Endothelial cell of umbilical vein (primary cell): ENCODE measurements at regions not wholly inside any gene's neighbourhood (a gene's known extent, or its start where the extent isn't known, plus 50 kb on each side); places are given as distances from the start of the nearest gene placed in this dataset.

Experiments used
- BruUV-seq: library from RNA; stranded (reverse); fragments of 400-500 nt; replicated peaks from 2 replicates; lab custom pipeline; 2021; lab: Mats Ljungman, UMichigan
- CTCF ChIA-PET: fragments of 300-600, 350-600 bp; sonication (Branson Sonifier 250); formaldehyde crosslinking; loops from one replicate; lab custom pipeline; 2021; ENCODE audit warnings: antibody characterized with exemption, inconsistent platforms; lab: Charles Lee
- POLR2A ChIA-PET: fragments of 300-600, 350-600 bp; sonication (Branson Sonifier 250); formaldehyde crosslinking; loops from one replicate; lab custom pipeline; 2021; ENCODE audit warnings: antibody characterized with exemption, inconsistent platforms; lab: Charles Lee
- DNase-seq: peaks from one replicate; pipeline ENCODE4 v3.0.0-alpha.2; 2011; ENCODE audit warnings: low read depth, low spot score
- FAIRE-seq: peaks from 2 replicates; lab custom pipeline; 2011; peaks lifted over from hg19 to GRCh38; lab: Jason Lieb, UNC
- H2AFZ ChIP-seq: 2 replicates; pipeline ENCODE4 v1.6.0; 2012; ENCODE audit warnings: low read depth, low read length, control low read depth, inconsistent platforms
- H3K27ac ChIP-seq: 2 replicates; pipeline ENCODE4 v1.5.1; 2011; ENCODE audit warnings: low read depth, mild to moderate bottlenecking, control low read depth, low read length, moderate library complexity; ENCODE audit not compliant: insufficient read depth
- H3K27me3 ChIP-seq, 2 experiments: 2 replicates each; pipeline versions ENCODE4 v1.6.0 to v1.6.1; 2011; ENCODE audit warnings: low read length in 2 of 2, mixed read lengths in 1 of 2; ENCODE audit not compliant: control insufficient read depth in 2 of 2, insufficient read depth in 2 of 2
- H3K36me3 ChIP-seq, 2 experiments: 2 replicates in 1 of 2; 3 replicates in 1 of 2; pipeline ENCODE4 v1.5.1; 2011; ENCODE audit warnings: low read length in 2 of 2, mild to moderate bottlenecking in 1 of 2, moderate library complexity in 1 of 2; ENCODE audit not compliant: control insufficient read depth in 2 of 2, insufficient read depth in 2 of 2; ENCODE audit errors: extremely low read depth in 1 of 2
- H3K4me1 ChIP-seq: 3 replicates; pipeline ENCODE4 v1.5.1; 2011; ENCODE audit warnings: mild to moderate bottlenecking, low read length; ENCODE audit not compliant: control insufficient read depth, insufficient read depth; ENCODE audit errors: extremely low read depth
- H3K4me2 ChIP-seq: 2 replicates; pipeline ENCODE4 v1.6.1; 2011; ENCODE audit warnings: low read length, control low read depth, mixed read lengths; ENCODE audit not compliant: insufficient read depth
- H3K4me3 ChIP-seq, 3 experiments: fragments of 200-600 bp in 1 of 3; sonication (generic), shearing (Covaris generic) in 1 of 3; replicated peaks in 1 of 3; 2 replicates each; pipeline ENCODE4 v1.5.1; 2011 to 2016; ENCODE audit warnings: control low read depth in 3 of 3, low read length in 3 of 3, mild to moderate bottlenecking in 2 of 3, inconsistent platforms in 1 of 3, low read depth in 1 of 3, moderate library complexity in 1 of 3; ENCODE audit not compliant: insufficient read depth in 1 of 3
- H3K79me2 ChIP-seq: 2 replicates; pipeline ENCODE4 v1.6.0; 2012; ENCODE audit warnings: low read length, inconsistent platforms; ENCODE audit not compliant: control insufficient read depth, insufficient read depth
- H3K9ac ChIP-seq: replicated peaks from 2 replicates; pipeline ENCODE3; 2011; ENCODE audit warnings: low read length, control low read depth; ENCODE audit not compliant: insufficient read depth; ENCODE audit errors: extremely low read depth
- H3K9me1 ChIP-seq: replicated peaks from 3 replicates; pipeline ENCODE4 v1.6.0; 2011; ENCODE audit warnings: mild to moderate bottlenecking, low read length; ENCODE audit not compliant: control insufficient read depth, insufficient read depth; ENCODE audit errors: extremely low read depth
- H3K9me3 ChIP-seq: replicated peaks from 2 replicates; pipeline ENCODE4 v1.5.1; 2012; ENCODE audit warnings: low read length, inconsistent platforms; ENCODE audit not compliant: control insufficient read depth, insufficient read depth
- H4K20me1 ChIP-seq: replicated peaks from 2 replicates; pipeline ENCODE3; 2011; ENCODE audit warnings: mild to moderate bottlenecking, low read length; ENCODE audit not compliant: control insufficient read depth, insufficient read depth; ENCODE audit errors: extremely low read depth
- EZH2 ChIP-seq: IDR thresholded peaks from 2 replicates; pipeline ENCODE4 v1.6.1; 2012; ENCODE audit warnings: borderline replicate concordance, low read depth, mild to moderate bottlenecking, moderate library complexity, low read length, inconsistent platforms; ENCODE audit not compliant: severe bottlenecking
- FOS ChIP-seq: IDR thresholded peaks from 2 replicates; pipeline ENCODE4 v1.6.1; 2011; ENCODE audit warnings: mild to moderate bottlenecking, low read length, moderate library complexity, borderline replicate concordance; ENCODE audit not compliant: insufficient read depth
- GATA2 ChIP-seq: IDR thresholded peaks from 2 replicates; pipeline ENCODE4 v1.7.0; 2011; ENCODE audit warnings: low read depth, mild to moderate bottlenecking, moderate library complexity, mixed read lengths, low read length; ENCODE audit not compliant: insufficient read length, insufficient read depth
- JUN ChIP-seq: IDR thresholded peaks from 2 replicates; pipeline ENCODE4 v1.6.1; 2011; ENCODE audit warnings: borderline replicate concordance, low read depth; ENCODE audit not compliant: insufficient read length, insufficient read depth
- MYC ChIP-seq: IDR thresholded peaks from one replicate; pipeline ENCODE4 v1.6.1; 2011; ENCODE audit warnings: mild to moderate bottlenecking, low read depth, low read length
- POLR2A ChIP-seq: IDR thresholded peaks from 2 replicates; pipeline ENCODE4 v1.6.1; 2012; ENCODE audit warnings: low read depth, mild to moderate bottlenecking, control low read depth, low read length
- POLR2AphosphoS5 ChIP-seq: IDR thresholded peaks from 2 replicates; pipeline ENCODE4 v1.6.1; 2012; ENCODE audit warnings: low read depth, mild to moderate bottlenecking, control low read depth, low read length, moderate library complexity; ENCODE audit not compliant: insufficient read depth
- dilution Hi-C: fragments of 300-500 bp; cut with MboI; formaldehyde crosslinking; loops from one replicate; pipeline ENCODE4 v1.15.0; 2019; ENCODE audit warnings: low sequenced_read_pairs; ENCODE audit not compliant: extremely low pct_ligation_motif_present
- intact Hi-C: fragments of 100-400 bp; cut with micrococcal nuclease; formaldehyde crosslinking; loops from one replicate; pipeline ENCODE4 v1.10.0; 2022
- TF ChIP-seq, protein P1 (sequence below), 2 donors: IDR thresholded peaks; 1 replicate in 1 of 2; 2 replicates in 1 of 2; pipeline ENCODE4 v1.5.1; 2011; ENCODE audit warnings: low read length in 2 of 2, mild to moderate bottlenecking in 2 of 2, moderate library complexity in 2 of 2, control low read depth in 1 of 2, inconsistent platforms in 1 of 2, low read depth in 1 of 2; ENCODE audit not compliant: insufficient read depth in 1 of 2; ENCODE audit errors: extremely low read depth in 1 of 2
- TF ChIP-seq, protein P2 (sequence below): IDR thresholded peaks from 2 replicates; pipeline ENCODE4 v1.6.1; 2011; ENCODE audit not compliant: insufficient read depth, insufficient read length

DNA sequence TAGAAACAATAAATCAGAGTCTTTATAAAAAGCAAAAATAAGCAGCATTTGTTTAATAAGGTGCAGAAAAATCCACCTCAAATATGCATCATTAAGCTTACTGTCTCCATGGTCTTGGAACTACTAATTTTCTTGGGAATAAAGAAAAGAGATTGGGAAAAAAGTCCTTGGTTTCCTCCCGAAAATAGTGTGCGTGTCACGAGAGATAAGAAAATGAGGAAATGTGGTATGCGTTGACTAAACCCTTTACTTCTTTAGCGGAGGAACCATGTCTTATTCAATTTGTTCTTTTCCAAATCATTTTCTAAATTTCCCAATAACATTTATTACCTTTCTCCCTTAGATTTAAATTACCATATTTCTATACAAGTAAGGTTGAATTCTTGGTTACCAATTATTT, 54.1 kb upstream of the HBS1L start:
- H2AFZ ChIP-seq: no peak overlapping the region
- FAIRE-seq (no peak), DNase-seq (no peak)
- no peaks in the 10 kb centered on the region for H3K36me3 ChIP-seq
- H3K79me2 ChIP-seq: no peaks in the 10 kb centered on the region
- TF ChIP-seq, protein P1, sequence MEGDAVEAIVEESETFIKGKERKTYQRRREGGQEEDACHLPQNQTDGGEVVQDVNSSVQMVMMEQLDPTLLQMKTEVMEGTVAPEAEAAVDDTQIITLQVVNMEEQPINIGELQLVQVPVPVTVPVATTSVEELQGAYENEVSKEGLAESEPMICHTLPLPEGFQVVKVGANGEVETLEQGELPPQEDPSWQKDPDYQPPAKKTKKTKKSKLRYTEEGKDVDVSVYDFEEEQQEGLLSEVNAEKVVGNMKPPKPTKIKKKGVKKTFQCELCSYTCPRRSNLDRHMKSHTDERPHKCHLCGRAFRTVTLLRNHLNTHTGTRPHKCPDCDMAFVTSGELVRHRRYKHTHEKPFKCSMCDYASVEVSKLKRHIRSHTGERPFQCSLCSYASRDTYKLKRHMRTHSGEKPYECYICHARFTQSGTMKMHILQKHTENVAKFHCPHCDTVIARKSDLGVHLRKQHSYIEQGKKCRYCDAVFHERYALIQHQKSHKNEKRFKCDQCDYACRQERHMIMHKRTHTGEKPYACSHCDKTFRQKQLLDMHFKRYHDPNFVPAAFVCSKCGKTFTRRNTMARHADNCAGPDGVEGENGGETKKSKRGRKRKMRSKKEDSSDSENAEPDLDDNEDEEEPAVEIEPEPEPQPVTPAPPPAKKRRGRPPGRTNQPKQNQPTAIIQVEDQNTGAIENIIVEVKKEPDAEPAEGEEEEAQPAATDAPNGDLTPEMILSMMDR (IDR thresholded peaks at IDR 0.05; ENCODE audit: extremely low read depth in 1 of 2, insufficient read depth in 1 of 2, low read depth in 1 of 2, low read length in 2 of 2): no peak
- no peak for TF ChIP-seq JUN
- no peak for TF ChIP-seq POLR2A
- no peak for TF ChIP-seq POLR2AphosphoS5
- no peak for TF ChIP-seq FOS
- TF ChIP-seq, protein P2, sequence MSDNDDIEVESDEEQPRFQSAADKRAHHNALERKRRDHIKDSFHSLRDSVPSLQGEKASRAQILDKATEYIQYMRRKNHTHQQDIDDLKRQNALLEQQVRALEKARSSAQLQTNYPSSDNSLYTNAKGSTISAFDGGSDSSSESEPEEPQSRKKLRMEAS: no peak
- no peak for TF ChIP-seq EZH2
- no peak for TF ChIP-seq MYC
- no peak for TF ChIP-seq GATA2
- H3K4me2 ChIP-seq: no peak overlapping the region
- no peak overlapping the region for H3K9ac ChIP-seq
- dilution Hi-C loops (no loop called here), intact Hi-C loops (no loop called here)
- ChIA-PET CTCF (interaction anchor here (1.0 to 1.5 kb wide), 2 partner anchors 10 to 22 kb away, joined by 4 read pairs; no protein-coding TSS in a partner anchor), POLR2A (no interaction called here)
- no peak overlapping the region for H3K4me3 ChIP-seq
- H3K9me3 ChIP-seq: no peaks in the 10 kb centered on the region
- no peak overlapping the region for H3K27ac ChIP-seq
- H3K4me1 ChIP-seq: no peaks in the 10 kb centered on the region
- H3K27me3 ChIP-seq: peaks cover 9 to 10% of the 10 kb centered on the region in 2 experiments
- BruUV-seq: no TSS peak
- H4K20me1 ChIP-seq: no peaks in the 10 kb centered on the region
- H3K9me1 ChIP-seq: no peaks in the 10 kb centered on the region
